Stimulated activated CD4-positive, alpha-beta T cell treated with anti-CD3 and anti-CD28 coated beads, Interleukin-1b, Interleukin-23, amount 100 ng/mL, for 24 hours (primary cell): ENCODE measurements at regions not wholly inside any gene's neighbourhood (a gene's known extent, or its start where the extent isn't known, plus 50 kb on each side); places are given as distances from the start of the nearest gene placed in this dataset.
"Not testable (repeated sequence)": the region's sequence is repeated elsewhere in the genome, so short reads cannot be mapped to it uniquely, and the experiment has no call there.

Experiments used
- DNase-seq, 4 experiments: peaks; one replicate each; pipeline ENCODE4 v3.0.0-alpha.2; 2020; ENCODE audit warnings: low read depth in 4 of 4, low spot score in 1 of 4

- not testable (repeated sequence) for DNase-seq
Measured at GRCh38 chr14:27363036-27363435, 765.2 kb upstream of the NOVA1 start.

GRCh38 chr14:27366596-27366995, 768.8 kb upstream of the NOVA1 start:
- no peak for DNase-seq

GRCh38 chr14:27367345-27367744, 769.5 kb upstream of the NOVA1 start:
- DNase-seq: no peak

- no peak for DNase-seq
Measured at GRCh38 chr14:27370074-27370473, 772.2 kb upstream of the NOVA1 start.

GRCh38 chr14:27370775-27371174, 772.9 kb upstream of the NOVA1 start:
- DNase-seq: no peak

GRCh38 chr14:27371209-27371608, 773.4 kb upstream of the NOVA1 start:
- DNase-seq: no peak

GRCh38 chr14:27371868-27372267, 774.0 kb upstream of the NOVA1 start:
- no peak for DNase-seq

GRCh38 chr14:27372771-27373170, 774.9 kb upstream of the NOVA1 start:
- no peak for DNase-seq

GRCh38 chr14:27384124-27384523, 786.3 kb upstream of the NOVA1 start:
- DNase-seq: no peak

- DNase-seq: no peak
Measured at GRCh38 chr14:27386391-27386790, 788.6 kb upstream of the NOVA1 start.

- DNase-seq: no peak
Measured at GRCh38 chr14:27387463-27387862, 789.6 kb upstream of the NOVA1 start.

GRCh38 chr14:27389402-27389801, 791.6 kb upstream of the NOVA1 start:
- DNase-seq: no peak

GRCh38 chr14:27390155-27390554, 792.3 kb upstream of the NOVA1 start:
- DNase-seq: no peak

- no peak for DNase-seq
Measured at GRCh38 chr14:27391331-27391730, 793.5 kb upstream of the NOVA1 start.

GRCh38 chr14:27392153-27392552, 794.3 kb upstream of the NOVA1 start:
- DNase-seq: no peak

- no peak for DNase-seq
Measured at GRCh38 chr14:27409944-27410343, 812.1 kb upstream of the NOVA1 start.

- DNase-seq: no peak
Measured at GRCh38 chr14:27410981-27411380, 813.1 kb upstream of the NOVA1 start.

GRCh38 chr14:27427796-27428195, 830.0 kb upstream of the NOVA1 start:
- DNase-seq: no peak

- no peak for DNase-seq
Measured at GRCh38 chr14:27435923-27436670, 838.3 kb upstream of the NOVA1 start.

GRCh38 chr14:27484633-27485032, 886.8 kb upstream of the NOVA1 start:
- no peak for DNase-seq

- no peak for DNase-seq
Measured at GRCh38 chr14:27485193-27485592, 887.4 kb upstream of the NOVA1 start.

- no peak for DNase-seq
Measured at GRCh38 chr14:27506272-27506671, 908.4 kb upstream of the NOVA1 start.

- DNase-seq: no peak
Measured at GRCh38 chr14:27528328-27528727, 930.5 kb upstream of the NOVA1 start.
